SIG-M5 treated with dmso at 0.1 percent for 504 hours (cell line): ENCODE measurements at regions not wholly inside any gene's neighbourhood (a gene's known extent, or its start where the extent isn't known, plus 50 kb on each side); places are given as distances from the start of the nearest gene placed in this dataset.
"Not testable (repeated sequence)": the region's sequence is repeated elsewhere in the genome, so short reads cannot be mapped to it uniquely, and the experiment has no call there.

ENCODE experiments used
- DNase-seq: peaks from one replicate; lab custom pipeline; 2025; ENCODE audit not compliant: unreplicated experiment; lab: John Stamatoyannopoulos, UW

DNA sequence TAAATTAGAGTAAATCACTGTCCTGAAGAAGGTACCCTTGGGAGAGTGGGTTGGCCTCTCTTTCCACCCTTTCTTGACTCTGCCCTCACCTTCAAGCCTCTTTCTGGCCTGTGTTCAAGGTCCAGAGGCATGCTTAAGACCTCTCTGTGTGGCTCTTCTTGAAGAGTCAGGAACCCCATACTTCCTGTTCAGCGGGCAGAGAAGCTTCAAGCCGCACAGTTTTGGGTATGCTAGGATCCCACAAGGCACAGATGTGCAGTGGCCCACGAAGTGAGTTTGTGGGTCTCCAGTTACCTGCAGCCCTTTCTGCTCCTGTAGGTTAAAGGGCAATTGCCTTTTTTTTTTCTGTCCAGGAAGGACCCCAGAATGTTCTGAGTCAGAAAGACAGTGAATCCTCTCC, 113.7 kb downstream of the PPIAL4A start:
- DNase-seq, result not testable (repeated sequence)

DNA sequence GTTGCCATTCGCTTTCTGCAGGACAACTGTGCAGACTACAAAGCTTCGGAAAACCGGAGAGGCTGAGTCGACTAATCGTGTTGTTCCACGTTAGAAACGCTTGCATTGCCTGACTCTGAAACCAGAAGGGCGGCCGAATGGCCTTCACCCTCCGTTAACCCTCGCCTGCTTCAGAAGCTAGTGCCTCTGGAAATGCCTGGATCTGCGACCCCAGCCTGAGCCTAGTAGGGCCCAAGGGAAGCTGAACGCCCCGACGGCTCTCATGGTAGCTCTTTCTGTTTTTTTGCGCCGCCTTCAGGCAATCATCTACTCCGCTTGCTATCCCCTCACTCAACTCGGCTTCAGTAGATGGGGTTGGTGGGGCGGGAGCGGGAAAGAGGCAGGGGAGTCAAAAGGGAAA, 117.3 kb downstream of the PPIAL4A start:
- not testable (repeated sequence) for DNase-seq

GRCh38 chr1:121007755-121008154, 118.2 kb downstream of the PPIAL4A start:
- not testable (repeated sequence) for DNase-seq

- DNase-seq, result not testable (repeated sequence)
Observed at GRCh38 chr1:121008512-121009215, 119.1 kb downstream of the PPIAL4A start.

GRCh38 chr1:121009216-121010057, 119.9 kb downstream of the PPIAL4A start:
- DNase-seq, result not testable (repeated sequence)

DNA sequence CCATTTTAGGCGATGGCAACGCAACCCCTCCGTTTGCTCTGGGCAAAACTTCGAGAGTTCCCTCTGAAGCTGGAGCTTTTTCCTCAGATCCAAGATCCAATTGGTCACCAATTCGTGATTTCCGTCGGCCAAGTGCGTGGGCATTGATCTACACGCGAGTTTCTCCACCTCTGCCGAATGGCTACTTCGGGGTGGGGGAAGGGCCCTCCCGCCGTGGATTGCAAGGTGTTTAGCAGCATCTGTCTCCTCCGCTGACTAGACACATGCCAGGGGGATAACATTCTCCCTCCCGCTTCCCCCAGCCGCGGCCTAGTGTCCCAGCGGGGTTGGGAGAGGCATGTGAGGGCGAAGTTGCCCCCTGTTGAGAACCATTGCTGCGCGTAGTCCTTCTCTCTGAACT, 120.6 kb downstream of the PPIAL4A start:
- DNase-seq, result not testable (repeated sequence)

DNA sequence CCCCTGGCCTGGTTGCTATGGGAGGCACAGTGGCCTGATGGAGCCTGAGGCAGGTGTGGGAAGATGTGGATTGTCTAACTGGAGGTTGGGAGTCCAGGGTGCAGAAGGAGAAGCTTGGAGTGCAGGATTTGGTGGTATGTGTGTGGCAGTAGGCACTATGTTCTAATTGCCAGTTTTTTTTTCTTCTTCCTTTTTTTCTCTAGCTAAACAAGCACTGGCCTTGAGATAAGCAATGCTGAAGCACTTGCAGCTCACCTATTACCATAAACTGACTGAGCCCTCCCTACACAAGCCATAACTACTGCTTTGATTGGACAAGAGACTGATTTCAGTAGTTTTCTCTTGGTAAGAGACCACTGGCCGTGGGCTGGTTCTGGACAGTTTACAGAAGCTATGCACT, 123.6 kb downstream of the PPIAL4A start:
- DNase-seq, result not testable (repeated sequence)

GRCh38 chr1:121016182-121017028, 126.8 kb downstream of the PPIAL4A start:
- not testable (repeated sequence) for DNase-seq

DNA sequence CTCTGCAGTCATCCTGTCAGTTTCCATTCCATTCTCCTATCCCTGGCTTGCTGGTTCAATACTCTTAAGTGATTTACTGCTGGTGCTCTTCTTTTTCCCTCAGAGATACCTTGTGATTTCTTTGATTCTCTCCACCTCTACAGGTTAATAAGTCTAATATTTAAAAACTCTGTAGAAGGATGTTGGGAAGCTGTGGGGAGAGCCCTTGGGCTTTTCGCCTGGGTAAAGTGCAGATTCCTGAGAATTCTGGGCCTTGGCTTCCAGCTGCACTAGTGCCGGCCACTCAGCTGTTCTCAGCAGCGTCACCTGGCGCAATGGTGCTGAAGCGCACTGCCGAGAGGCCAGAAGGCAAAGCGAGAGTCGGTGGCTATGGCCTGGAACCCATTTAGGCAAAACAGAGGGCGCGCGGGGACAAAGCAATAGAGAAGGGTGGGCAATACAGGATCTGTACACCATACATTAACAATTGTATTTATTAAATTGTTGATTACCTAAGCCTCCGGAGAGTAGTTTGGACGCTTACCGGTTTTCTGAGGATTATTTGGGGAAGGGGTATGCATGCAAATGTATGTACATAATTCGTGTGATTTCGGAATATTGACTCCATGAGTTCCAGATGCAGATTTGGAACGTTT, 130.3 kb downstream of the PPIAL4A start:
- not testable (repeated sequence) for DNase-seq

DNA sequence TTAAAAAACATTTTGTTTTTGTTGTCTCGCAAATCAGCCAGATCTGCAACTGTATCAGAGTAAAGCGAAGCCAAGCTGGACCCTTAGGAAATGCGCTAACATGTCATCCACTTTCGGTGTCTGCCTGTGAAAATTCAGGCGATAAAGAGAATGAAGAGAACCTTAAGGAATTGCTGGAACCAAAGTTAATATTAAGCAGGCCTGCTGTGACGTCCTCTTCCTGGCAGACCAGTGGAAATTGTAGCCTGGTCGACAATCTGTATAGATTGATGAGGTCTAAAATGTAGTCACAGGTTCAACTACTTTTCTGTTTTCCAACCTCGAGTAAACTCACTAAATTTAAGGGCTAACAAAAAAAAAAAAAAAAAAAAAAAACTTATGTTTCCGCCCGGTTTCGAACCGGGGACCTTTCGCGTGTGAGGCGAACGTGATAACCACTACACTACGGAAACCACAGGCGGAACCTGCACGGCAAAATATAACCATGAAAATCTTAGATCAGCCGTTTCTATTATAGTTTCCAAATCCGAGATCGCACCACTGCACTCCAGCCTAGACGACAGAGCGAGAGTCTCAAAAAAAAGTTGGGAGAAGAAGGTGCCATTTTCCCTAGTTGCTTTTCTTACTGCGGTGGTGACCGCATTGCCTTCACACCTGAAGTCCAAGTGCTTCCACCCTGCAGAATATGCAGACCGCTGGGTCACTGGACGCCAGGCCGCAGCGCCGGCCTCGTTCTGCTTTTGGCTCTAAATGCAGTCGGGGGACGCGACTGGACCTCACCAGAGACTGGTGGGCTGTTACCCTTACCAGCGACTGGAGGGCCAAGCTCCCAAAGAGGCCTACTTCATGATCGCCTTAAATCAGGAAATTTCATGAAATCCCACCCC, 131.0 kb downstream of the PPIAL4A start:
- DNase-seq, result not testable (repeated sequence)

DNA sequence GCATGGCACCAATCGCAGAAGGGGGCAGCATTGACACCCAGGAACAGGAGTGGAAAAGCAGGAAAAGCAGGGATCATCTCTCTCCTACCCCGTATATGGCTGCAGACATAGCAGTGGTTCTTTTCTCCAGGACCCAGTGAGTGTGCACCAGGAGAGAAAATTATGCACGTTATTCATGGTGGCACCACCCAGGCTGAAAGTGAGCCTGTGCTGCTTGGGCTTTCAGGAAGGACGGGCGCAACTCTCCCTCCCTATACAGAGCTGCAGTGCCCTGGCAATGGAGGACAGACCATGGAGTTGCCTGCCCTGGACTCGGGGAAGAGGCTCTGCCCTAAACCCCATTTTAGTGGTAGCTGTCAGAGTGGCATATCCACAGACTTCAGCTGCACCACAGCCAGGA, 132.1 kb downstream of the PPIAL4A start:
- DNase-seq, result not testable (repeated sequence)

GRCh38 chr1:121032878-121033494, 143.4 kb downstream of the PPIAL4A start:
- not testable (repeated sequence) for DNase-seq

GRCh38 chr1:121036792-121037191, 147.2 kb downstream of the PPIAL4A start:
- DNase-seq, result not testable (repeated sequence)

- not testable (repeated sequence) for DNase-seq
Observed at GRCh38 chr1:121040974-121041373, 143.2 kb downstream of the FAM72B start.

DNA sequence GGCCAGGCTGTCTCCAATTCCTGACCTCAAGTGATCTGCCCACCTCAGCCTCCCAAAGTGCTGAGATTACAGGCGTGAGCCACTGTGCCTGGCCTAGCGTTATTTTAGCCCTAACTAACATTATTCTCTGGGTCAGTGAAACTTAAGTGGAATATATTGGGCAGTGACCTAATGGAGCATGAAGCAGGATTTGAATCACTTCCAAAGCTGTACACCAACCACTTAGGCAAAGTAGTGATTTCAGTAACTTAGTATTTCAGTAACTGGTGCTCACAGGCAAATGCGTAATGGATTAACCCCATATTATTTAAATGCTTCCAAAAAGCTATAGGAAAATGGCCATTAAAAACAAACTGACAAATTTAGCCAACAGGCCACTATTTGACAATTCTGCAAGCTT, 142.6 kb downstream of the FAM72B start:
- DNase-seq, result not testable (repeated sequence)

DNA sequence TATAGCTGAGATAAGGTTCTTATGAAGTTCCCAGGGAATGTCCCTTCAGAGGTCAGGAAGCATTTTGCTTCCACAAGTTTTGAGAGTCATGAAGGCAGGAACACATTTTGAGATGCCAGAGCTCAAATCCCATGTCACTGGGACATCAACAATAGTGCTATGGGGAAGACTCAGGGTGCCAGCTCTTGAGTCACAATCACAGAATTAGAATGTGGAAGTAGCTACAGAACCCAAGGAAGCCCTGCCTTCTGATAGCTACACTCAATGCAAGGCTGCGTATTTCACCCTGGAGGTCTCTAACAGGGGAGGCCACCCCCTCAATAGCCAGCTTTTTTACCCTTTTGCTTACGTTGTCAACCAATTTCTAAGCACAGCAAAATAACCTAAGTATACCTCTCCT, 141.3 kb downstream of the FAM72B start:
- not testable (repeated sequence) for DNase-seq

GRCh38 chr1:121048293-121048752, 135.8 kb downstream of the FAM72B start:
- not testable (repeated sequence) for DNase-seq

DNA sequence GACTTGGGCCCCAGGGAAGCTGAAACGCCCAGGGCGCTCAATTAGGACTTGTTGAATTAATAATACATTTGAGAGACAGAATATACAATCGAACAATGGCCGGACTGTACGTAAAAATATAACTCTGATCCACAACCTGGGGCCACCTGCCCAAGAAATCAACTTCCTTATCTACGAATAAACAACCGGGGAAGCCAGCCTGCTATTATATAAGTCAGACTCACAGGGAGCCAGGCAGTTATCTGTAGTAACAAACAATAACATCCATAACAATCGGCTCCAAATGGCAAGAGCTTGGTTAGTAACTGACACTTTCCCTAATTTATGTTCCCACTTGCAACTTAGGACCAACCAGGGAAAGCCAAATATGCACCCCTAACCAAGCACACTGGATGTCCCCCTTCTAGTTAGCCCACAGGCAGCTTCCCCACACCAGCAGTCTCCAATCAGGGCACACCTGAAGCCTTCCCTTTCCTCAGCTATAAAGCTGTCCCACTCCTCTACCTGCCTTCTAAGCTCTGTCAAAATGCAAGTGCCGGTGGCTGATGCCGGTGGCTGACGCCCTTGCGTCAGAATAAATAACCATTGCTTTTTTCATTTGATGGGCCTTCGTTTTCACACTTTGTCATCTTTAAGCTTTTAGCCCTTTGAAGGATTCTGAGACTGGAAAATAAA, 135.2 kb downstream of the FAM72B start:
- DNase-seq, result not testable (repeated sequence)

GRCh38 chr1:121050097-121050496, 134.0 kb downstream of the FAM72B start:
- not testable (repeated sequence) for DNase-seq
